ENCODE measurements at regions not wholly inside any gene's neighbourhood (a gene's known extent, or its start where the extent isn't known, plus 50 kb on each side); places are given as distances from the start of the nearest gene placed in this dataset.

DNA sequence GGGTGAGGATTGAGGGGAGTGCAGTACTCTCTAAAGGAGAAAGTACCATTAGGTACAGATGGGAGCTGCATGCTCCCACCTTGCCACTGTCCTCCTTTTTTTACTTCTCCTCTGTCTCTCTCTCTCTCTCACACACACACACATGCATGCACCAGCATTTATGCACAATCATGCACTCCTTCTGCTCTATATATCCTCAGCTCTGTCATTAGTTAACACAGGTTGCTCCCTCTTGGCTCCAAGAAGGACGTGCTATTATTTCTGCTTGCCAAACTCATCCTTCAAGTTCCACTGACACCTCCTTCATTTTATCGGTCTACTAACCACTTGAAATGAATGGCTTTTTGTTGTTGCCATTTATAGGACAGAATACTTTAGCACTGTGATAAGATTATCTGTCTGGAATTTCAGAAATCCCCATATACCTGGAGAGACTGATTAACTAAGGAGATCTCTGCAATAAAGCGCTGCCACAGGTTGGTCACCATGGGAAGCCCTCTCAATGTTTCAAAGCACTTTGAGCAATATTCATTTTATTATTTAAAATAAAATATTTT, 178.5 kb upstream of the TRIB2 start:
- Mint-ChIP-seq H3K4me1 (peaks cover 4 to 14% (median 11%) of the 10 kb centered on the region in 3 donors), H3K9me3 (no peaks in the 10 kb centered on the region), H3K27me3 (peaks cover 2% of the 10 kb centered on the region), H3K4me3 (no peak overlapping the region), H3K27ac (peak overlapping the region in 1 of 3 donors; percentile 86), H3K36me3 (peaks cover 5% of the 10 kb centered on the region)

- Mint-ChIP-seq H3K36me3 (peaks cover 5% of the 10 kb centered on the region), H3K9me3 (no peaks in the 10 kb centered on the region), H3K27me3 (peaks cover 2% of the 10 kb centered on the region), H3K4me1 (peaks cover 15 to 25% (median 21%) of the 10 kb centered on the region in 3 donors), H3K27ac (no peak overlapping the region), H3K4me3 (no peak overlapping the region)
Observed at GRCh38 chr2:12539336-12539735, 177.4 kb upstream of the TRIB2 start.

- Mint-ChIP-seq H3K9me3 (no peaks in the 10 kb centered on the region), H3K36me3 (peaks cover 5% of the 10 kb centered on the region), H3K4me1 (peaks cover 20 to 31% (median 25%) of the 10 kb centered on the region in 3 donors), H3K27me3 (peaks cover 2% of the 10 kb centered on the region), H3K27ac (peak overlapping the region in 1 of 3 donors; percentile 27), H3K4me3 (no peak overlapping the region)
Observed at GRCh38 chr2:12539776-12540562, 176.8 kb upstream of the TRIB2 start.

- peaks cover 2% of the 10 kb centered on the region for H3K36me3 Mint-ChIP-seq
- H3K4me3 Mint-ChIP-seq = peak overlapping the region in 2 of 4 donors; percentile 19 to 67
- peak overlapping the region; percentile 26 to 90 (median 77) for H3K27ac Mint-ChIP-seq
- H3K9me3 Mint-ChIP-seq = no peaks in the 10 kb centered on the region
- H3K27me3 Mint-ChIP-seq = peaks cover 4% of the 10 kb centered on the region
- H3K4me1 Mint-ChIP-seq = peaks cover 23 to 31% (median 25%) of the 10 kb centered on the region in 3 donors
Observed at GRCh38 chr2:12543076-12543977, 173.4 kb upstream of the TRIB2 start.

- Mint-ChIP-seq H3K4me1 (peaks cover 23 to 31% (median 25%) of the 10 kb centered on the region in 3 donors), H3K9me3 (no peaks in the 10 kb centered on the region), H3K27me3 (peaks cover 4% of the 10 kb centered on the region), H3K4me3 (peak overlapping the region in 2 of 4 donors; percentile 19 to 75), H3K27ac (peak overlapping the region; percentile 26 to 90 (median 77)), H3K36me3 (peaks cover 2% of the 10 kb centered on the region)
Observed at GRCh38 chr2:12543978-12544558, 172.7 kb upstream of the TRIB2 start.

DNA sequence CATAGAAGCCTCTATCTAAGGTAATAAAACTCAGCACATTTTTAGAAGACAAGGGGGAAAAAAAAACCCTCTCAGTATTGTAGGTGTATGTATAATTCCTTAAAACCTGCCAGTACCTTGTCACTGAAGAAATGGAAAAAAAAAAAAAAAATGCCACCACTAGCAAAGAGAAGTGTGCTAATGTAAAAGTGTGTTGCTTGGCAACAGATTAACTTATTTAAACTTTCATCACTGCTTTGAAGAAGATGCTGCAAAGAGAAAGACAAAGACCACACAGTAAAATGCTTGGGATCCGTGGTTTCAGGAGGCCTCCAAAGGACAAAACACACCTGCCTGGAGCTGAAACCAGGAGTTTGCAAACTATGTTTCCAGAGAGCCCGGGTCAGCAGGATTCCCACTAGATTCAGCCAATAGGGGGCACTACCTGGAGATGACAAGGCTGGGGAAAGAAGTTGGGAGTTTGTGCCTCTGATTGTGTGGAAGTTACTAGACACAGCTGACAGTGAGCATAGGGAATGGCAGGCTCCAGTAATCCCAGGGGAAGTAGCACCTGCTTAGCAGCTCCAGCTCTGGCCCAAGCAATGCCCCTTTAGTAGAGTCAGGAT, 169.1 kb upstream of the TRIB2 start:
- Mint-ChIP-seq H3K4me1 (peaks cover 31 to 33% (median 31%) of the 10 kb centered on the region in 3 donors), H3K36me3 (no peaks in the 10 kb centered on the region), H3K27ac (no peak overlapping the region), H3K9me3 (peaks cover 0 to 1% (median 0%) of the 10 kb centered on the region in 3 donors), H3K4me3 (no peak overlapping the region), H3K27me3 (peaks cover 4% of the 10 kb centered on the region)

DNA sequence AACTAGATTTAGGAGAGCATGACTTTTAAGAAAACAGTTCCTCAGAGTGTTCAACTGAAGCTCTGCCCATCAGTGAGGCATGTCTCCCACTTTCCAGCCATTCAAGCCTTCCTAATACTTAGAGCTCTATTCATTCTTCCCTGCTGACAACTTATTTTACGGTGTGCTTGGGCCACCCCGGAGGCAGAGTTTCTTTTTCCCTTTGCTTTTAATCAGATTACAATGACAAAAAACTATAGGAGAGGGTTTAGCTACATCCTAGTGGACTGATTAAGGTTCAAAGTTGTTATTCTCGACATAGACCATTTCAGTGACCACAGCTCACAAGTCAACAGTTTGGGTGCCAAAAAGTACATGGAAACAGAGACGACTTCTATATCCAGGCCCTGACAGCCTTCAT, 167.8 kb upstream of the TRIB2 start:
- Mint-ChIP-seq H3K27me3 (peaks cover 4% of the 10 kb centered on the region), H3K27ac (no peak overlapping the region), H3K36me3 (no peaks in the 10 kb centered on the region), H3K4me3 (peak overlapping the region in 1 of 4 donors; percentile 73), H3K4me1 (peaks cover 22 to 23% (median 23%) of the 10 kb centered on the region in 3 donors), H3K9me3 (peaks cover 0 to 1% (median 0%) of the 10 kb centered on the region in 3 donors)

DNA sequence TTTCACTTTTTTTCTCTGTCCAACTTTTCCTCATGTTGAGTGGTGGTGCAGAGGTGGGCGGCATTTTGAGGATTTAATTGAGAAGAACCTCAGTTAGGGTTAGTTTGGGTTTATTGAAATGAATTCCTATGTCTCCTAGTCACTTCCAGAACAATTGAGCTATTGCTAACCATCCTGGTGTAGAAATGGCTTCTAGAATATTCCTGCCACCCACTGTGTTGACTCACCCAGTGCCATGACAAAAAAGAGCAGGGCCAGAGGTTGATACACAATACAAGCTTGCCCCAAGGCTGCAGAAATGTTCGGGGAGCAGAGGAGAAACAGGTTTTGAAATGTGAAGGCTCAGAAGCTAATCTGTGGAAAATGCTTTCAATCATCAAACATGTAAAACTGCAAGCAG, 167.1 kb upstream of the TRIB2 start:
- Mint-ChIP-seq H3K4me3 (no peak overlapping the region), H3K27me3 (peaks cover 4% of the 10 kb centered on the region), H3K4me1 (peaks cover 17 to 24% (median 18%) of the 10 kb centered on the region in 3 donors), H3K36me3 (no peaks in the 10 kb centered on the region), H3K27ac (no peak overlapping the region), H3K9me3 (peaks cover 0 to 1% (median 0%) of the 10 kb centered on the region in 3 donors)

- peak overlapping the region; percentile 85 to 95 (median 90) for H3K4me3 Mint-ChIP-seq
- peaks cover 25 to 40% (median 33%) of the 10 kb centered on the region in 3 donors for H3K4me1 Mint-ChIP-seq
- peak overlapping the region; percentile 59 to 94 (median 82) for H3K27ac Mint-ChIP-seq
- peaks cover 0 to 1% (median 0%) of the 10 kb centered on the region in 3 donors for H3K9me3 Mint-ChIP-seq
- peaks cover 6% of the 10 kb centered on the region for H3K27me3 Mint-ChIP-seq
- H3K36me3 Mint-ChIP-seq = peaks cover 1% of the 10 kb centered on the region
Observed at GRCh38 chr2:12552092-12552491, 164.6 kb upstream of the TRIB2 start.

DNA sequence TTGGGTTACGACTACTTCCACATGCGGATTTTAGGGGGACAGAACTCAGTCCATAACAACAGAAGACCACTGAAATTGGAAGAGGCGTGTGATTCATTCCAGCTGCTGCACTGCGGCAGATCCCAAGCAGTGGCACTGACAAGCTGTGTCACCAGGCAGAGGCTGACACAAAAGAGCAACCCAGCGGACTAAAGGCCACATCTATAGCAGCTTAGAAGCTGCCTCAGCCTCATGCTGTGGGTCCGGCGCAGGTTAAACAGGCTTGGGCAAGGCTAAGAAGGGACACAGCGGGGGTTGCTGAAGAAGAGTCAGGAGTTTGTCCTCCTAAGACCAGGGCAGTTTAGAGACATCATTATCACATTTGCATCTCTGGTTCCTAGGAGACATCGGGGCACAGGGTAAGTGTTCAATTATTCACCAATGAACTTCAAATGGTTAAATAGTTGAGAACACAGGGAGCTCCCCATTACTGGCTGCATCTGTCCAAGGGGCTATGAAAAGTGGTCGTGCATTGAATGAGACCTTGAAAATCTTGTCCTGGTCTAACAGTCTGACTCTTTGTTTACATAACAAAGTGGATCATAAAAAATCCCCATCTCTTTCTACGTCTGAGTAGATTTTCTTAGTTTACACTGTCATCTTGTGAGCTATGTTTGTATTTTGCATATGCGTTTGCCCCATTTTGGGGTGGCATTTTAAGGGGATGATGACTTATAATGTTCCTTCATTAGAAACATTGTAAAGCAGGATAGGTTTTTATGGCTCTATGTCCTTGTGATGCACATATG, 162.3 kb upstream of the TRIB2 start:
- peaks cover 2% of the 10 kb centered on the region for H3K27me3 Mint-ChIP-seq
- peak overlapping the region in 2 of 4 donors; percentile 49 to 87 for H3K4me3 Mint-ChIP-seq
- H3K36me3 Mint-ChIP-seq = peaks cover 1% of the 10 kb centered on the region
- peaks cover 0 to 1% (median 0%) of the 10 kb centered on the region in 3 donors for H3K9me3 Mint-ChIP-seq
- H3K27ac Mint-ChIP-seq = peak overlapping the region; percentile 3 to 73 (median 55)
- peaks cover 28 to 43% (median 40%) of the 10 kb centered on the region in 3 donors for H3K4me1 Mint-ChIP-seq

DNA sequence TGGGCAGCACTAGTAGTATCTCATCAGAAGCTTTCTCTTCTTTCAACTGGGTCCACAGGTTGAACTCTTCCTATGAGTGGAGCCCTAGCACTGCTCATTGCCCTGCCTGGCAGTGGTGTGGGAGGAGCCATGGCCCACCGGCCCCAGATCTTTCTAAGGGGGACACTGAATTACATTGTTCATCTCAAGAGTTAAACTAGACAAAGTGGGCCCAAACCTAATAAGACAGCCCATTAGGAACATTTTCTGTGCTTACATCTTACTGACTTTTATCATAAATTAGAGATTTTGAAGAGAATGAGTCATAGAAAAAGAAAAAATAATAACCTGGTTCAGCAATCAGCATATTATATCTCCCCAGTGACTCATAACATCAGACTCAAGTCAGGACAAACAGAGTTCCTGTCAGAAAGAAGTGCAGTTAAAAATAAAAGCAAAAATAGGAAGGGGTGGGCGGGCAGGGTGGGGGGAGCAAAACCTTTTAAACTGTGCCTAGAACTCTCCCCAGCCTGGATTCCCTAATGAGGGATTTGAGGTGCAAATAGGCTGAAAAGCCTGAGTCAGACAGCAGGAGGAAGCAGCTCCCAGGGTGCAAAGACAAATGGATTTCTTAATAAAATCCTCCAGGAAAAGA, 161.6 kb upstream of the TRIB2 start:
- H3K9me3 Mint-ChIP-seq = peaks cover 0 to 1% (median 0%) of the 10 kb centered on the region in 3 donors
- peaks cover 1% of the 10 kb centered on the region for H3K36me3 Mint-ChIP-seq
- peaks cover 28 to 43% (median 40%) of the 10 kb centered on the region in 3 donors for H3K4me1 Mint-ChIP-seq
- H3K27ac Mint-ChIP-seq = peak overlapping the region; percentile 3 to 73 (median 55)
- peaks cover 2% of the 10 kb centered on the region for H3K27me3 Mint-ChIP-seq
- peak overlapping the region in 2 of 4 donors; percentile 49 to 82 for H3K4me3 Mint-ChIP-seq

- peaks cover 7% of the 10 kb centered on the region for H3K27me3 Mint-ChIP-seq
- peaks cover 1% of the 10 kb centered on the region for H3K36me3 Mint-ChIP-seq
- H3K4me1 Mint-ChIP-seq = peaks cover 31 to 47% (median 46%) of the 10 kb centered on the region in 3 donors
- H3K27ac Mint-ChIP-seq = peak overlapping the region in 2 of 3 donors; percentile 1
- H3K4me3 Mint-ChIP-seq = peak overlapping the region in 1 of 4 donors; percentile 19
- H3K9me3 Mint-ChIP-seq = no peaks in the 10 kb centered on the region
Observed at GRCh38 chr2:12556762-12557161, 160.0 kb upstream of the TRIB2 start.

DNA sequence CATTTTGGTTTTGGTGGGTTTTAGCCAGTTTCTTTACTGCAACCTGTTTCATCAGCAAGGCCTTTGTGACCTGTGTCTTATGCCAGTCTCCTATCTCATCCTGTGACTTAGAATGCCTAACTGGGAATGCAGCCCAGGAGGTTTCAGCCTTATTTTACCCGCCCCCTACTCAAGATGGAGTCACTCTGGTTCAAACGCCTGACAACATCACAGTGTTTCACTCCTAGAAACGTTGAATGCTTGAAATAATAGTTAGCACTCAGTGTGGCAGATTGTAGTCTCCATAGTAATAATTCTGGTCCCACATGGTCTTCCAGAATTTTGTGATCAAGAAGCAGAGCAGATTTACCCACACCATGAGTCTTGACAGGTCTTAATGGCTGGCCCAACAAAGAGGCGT, 159.0 kb upstream of the TRIB2 start:
- Mint-ChIP-seq H3K4me1 (peaks cover 24 to 43% (median 40%) of the 10 kb centered on the region in 3 donors), H3K4me3 (no peak overlapping the region), H3K36me3 (peaks cover 1% of the 10 kb centered on the region), H3K9me3 (no peaks in the 10 kb centered on the region), H3K27me3 (peaks cover 10% of the 10 kb centered on the region), H3K27ac (no peak overlapping the region)

All from IgD-negative memory B cell (primary cell).